ENCODE measurements at regions not wholly inside any gene's neighbourhood (a gene's known extent, or its start where the extent isn't known, plus 50 kb on each side); places are given as distances from the start of the nearest gene placed in this dataset.
"Not testable (repeated sequence)": the region's sequence is repeated elsewhere in the genome, so short reads cannot be mapped to it uniquely, and the experiment has no call there.

DNA sequence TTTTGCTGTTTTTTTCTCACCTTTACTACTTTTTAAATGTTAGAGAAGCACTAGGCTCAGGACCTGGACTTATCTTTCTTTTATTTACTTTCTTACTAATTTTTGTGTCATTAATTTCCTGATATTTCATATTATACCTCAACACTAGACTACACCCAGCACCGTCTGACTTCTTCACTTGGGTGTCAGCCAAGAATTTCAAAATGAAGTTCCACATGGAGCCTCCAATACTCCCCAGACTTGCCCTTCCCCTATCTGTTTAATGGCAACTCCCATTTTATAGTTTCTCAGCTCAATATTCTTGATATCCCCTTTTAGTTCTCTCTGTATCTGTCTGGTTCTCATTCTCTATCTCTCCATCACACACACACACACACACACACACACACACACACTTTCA is 139.3 kb downstream of the USP22 start:
- not testable (repeated sequence) for H3K4me1 Mint-ChIP-seq; H3K27ac Mint-ChIP-seq (ENCODE audit: unreplicated experiment); H3K4me3 Mint-ChIP-seq; H3K36me3 Mint-ChIP-seq (ENCODE audit: low read depth); H3K27me3 Mint-ChIP-seq (ENCODE audit: low read depth); H3K9me3 Mint-ChIP-seq; DNase-seq (ENCODE audit: low read depth, low spot score)

DNA sequence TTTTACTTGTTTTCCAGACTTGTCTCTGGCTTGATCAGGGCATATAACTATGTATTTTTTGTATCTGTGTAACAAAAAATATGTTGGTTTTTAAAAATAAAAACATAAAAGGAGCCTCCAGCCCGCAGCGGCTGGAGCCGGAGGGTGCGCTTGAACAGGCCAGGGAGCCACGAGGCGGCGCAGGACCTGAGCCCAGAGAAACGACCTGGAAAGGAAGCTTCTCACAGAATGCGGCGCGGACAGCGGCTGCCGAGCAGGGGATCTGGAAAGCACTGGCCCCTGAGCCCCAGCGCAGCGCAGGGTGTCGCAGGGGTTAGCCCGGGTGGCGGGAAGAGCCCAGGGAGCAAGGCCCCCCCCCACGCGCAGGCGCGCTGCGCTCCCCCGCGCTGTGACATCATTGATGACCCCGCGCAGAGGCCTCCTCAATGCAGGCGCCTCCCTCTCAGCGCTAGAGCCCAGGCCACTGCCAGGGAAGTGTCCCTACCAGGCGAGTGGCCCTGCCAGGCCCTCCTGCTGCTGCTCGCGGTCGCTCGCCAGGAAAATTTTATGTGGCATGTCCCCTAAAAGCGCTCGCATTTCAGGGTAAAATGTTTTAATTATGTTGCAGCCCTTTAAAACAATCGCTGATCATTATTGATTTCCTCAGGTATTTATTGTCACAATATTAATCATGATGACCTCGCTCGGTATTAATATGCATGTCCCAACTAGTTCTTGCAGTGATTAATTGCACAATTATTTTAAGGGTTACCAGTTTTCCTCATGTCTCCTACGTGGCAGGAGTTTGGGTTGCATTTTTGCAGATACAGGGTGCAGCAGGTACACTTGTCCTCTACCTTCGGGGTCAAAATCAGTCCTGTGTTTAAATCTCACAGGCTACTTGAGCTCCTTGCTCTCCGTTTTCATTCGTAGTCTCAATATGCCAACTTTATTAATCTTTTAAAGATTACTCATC is 134.2 kb downstream of the USP22 start:
- Mint-ChIP-seq H3K27me3 (ENCODE audit: low read depth) (no peaks in the 10 kb centered on the region), H3K36me3 (ENCODE audit: low read depth) (no peaks in the 10 kb centered on the region)
- TF ChIP-seq, protein P1, sequence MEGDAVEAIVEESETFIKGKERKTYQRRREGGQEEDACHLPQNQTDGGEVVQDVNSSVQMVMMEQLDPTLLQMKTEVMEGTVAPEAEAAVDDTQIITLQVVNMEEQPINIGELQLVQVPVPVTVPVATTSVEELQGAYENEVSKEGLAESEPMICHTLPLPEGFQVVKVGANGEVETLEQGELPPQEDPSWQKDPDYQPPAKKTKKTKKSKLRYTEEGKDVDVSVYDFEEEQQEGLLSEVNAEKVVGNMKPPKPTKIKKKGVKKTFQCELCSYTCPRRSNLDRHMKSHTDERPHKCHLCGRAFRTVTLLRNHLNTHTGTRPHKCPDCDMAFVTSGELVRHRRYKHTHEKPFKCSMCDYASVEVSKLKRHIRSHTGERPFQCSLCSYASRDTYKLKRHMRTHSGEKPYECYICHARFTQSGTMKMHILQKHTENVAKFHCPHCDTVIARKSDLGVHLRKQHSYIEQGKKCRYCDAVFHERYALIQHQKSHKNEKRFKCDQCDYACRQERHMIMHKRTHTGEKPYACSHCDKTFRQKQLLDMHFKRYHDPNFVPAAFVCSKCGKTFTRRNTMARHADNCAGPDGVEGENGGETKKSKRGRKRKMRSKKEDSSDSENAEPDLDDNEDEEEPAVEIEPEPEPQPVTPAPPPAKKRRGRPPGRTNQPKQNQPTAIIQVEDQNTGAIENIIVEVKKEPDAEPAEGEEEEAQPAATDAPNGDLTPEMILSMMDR (conservative IDR thresholded peaks at IDR 0.05) = peak; percentile 65

DNA sequence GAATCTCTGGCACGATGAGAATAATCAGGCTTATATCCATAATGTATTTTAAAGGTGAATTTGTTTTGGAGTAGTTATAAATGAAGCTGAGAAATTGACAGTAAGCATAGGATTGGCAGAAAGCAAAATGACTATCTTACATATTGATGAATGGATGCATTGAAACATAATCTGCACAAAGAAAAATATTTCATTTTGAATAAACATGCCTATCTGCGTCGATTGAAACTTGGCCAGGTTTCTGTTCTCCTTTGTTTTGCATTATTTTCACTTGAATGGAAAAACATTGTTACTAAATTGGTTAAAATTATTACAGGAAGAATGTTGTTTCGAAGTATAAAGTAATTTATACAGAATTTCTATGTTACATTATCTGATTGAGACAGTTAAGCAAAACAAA is 128.2 kb downstream of the USP22 start:
- Mint-ChIP-seq H3K4me3 (no peak overlapping the region), H3K9me3 (no peaks in the 10 kb centered on the region), H3K27ac (ENCODE audit: unreplicated experiment) (no peak overlapping the region), H3K27me3 (ENCODE audit: low read depth) (no peaks in the 10 kb centered on the region), H3K36me3 (ENCODE audit: low read depth) (peaks cover 18% of the 10 kb centered on the region), H3K4me1 (no peaks in the 10 kb centered on the region)
- TF ChIP-seq, protein P1 (conservative IDR thresholded peaks at IDR 0.05) = no peak
- DNase-seq (ENCODE audit: low read depth, low spot score) = no peak

More for the DNA sequence above, 134.2 kb downstream of the USP22 start:
- peaks cover 13% of the 10 kb centered on the region for H3K4me1 Mint-ChIP-seq
- peak overlapping the region; percentile 84 for H3K27ac Mint-ChIP-seq (ENCODE audit: unreplicated experiment)
- H3K4me3 Mint-ChIP-seq = peak overlapping the region; percentile 75
- peak; percentile 85 for DNase-seq (ENCODE audit: low read depth, low spot score)
- H3K9me3 Mint-ChIP-seq = no peaks in the 10 kb centered on the region

DNA sequence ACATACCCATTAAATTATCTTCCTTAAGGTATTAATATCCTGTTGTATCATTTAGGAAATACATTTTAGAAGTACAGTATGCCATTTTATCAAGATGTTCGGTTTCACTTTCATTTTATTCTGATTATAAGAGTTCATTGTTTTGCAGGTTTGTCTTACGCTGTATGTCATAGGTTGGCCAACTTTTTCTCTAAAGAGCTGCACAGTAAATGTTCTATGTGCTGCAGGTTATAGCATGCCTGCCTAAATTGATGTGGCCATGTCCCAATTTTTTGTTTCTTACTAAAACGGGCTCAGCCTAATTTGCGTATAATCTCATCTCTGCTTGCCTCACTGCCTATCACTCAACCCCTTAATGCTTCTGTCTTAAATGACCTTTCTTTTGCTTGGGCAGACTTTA is 126.4 kb downstream of the USP22 start:
- H3K4me3 Mint-ChIP-seq = no peak overlapping the region
- H3K4me1 Mint-ChIP-seq = peaks cover 16% of the 10 kb centered on the region
- H3K27me3 Mint-ChIP-seq (ENCODE audit: low read depth) = no peaks in the 10 kb centered on the region
- H3K27ac Mint-ChIP-seq (ENCODE audit: unreplicated experiment) = no peak overlapping the region
- H3K9me3 Mint-ChIP-seq = no peaks in the 10 kb centered on the region
- H3K36me3 Mint-ChIP-seq (ENCODE audit: low read depth) = peaks cover 20% of the 10 kb centered on the region
- TF ChIP-seq, protein P1 (conservative IDR thresholded peaks at IDR 0.05) = no peak
- DNase-seq (ENCODE audit: low read depth, low spot score) = no peak

DNA sequence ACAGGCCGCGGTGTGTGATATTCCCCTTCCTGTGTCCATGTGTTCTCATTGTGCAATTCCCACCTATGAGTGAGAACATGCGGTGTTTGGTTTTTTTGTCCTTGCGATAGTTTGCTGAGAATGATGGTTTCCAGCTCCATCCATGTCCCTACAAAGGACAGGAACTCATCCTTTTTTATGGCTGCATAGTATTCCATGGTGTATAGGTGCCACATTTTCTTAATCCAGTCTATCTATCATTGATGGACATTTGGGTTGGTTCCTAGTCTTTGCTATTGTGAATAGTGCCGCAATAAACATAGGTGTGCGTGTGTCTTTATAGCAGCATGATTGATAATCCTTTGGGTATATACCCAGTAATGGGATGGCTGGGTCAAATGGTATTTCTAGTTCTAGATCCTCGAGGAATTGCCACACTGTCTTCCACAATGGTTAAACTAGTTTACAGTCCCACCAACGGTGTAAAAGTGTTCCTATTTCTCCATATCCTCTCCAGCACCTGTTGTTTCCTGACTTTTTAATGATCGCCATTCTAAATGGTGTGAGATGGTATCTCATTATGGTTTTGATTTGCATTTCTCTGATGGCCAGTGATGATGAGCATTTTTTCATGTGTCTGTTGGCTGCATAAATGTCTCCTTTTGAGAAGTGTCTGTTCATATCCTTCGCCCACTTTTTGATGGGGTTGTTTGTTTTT is 125.1 kb downstream of the USP22 start:
- DNase-seq (ENCODE audit: low read depth, low spot score); H3K4me3 Mint-ChIP-seq; H3K27ac Mint-ChIP-seq (ENCODE audit: unreplicated experiment); H3K9me3 Mint-ChIP-seq; H3K27me3 Mint-ChIP-seq (ENCODE audit: low read depth): not testable (repeated sequence)
- peaks cover 20% of the 10 kb centered on the region for H3K4me1 Mint-ChIP-seq
- peaks cover 20% of the 10 kb centered on the region for H3K36me3 Mint-ChIP-seq (ENCODE audit: low read depth)

DNA sequence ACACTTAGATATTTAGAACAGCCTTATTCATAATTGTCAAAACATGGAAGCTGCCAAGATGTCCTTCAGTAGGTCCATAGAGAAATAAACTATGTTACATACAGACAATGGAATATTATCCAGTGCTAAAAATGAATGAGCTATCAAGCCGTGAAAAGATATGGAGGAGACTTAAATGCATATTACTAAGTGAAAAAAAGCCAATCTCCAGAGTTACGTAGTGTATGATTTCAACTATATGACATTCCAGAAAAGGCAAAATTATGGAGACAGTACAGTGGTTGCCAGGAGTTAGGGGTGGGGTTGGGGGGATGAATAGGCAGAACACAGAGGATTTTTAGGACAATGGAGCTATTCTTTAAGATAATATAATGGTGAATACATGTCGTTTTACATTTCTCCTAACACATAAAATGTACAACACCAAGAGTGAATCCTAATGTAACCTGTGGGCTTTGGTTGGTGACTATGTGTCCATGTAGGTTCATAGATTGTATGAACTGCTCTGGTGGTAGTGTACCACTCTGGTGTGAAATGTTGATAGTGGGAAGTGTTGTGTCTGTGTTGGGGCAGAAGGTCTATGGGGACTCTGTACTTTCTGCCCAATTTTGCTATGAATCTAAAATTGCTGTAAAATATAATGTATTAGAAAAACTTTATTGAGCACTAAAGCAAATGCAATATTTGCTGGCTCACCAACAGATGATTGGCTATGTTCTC is 122.6 kb downstream of the USP22 start:
- no peak overlapping the region for H3K4me3 Mint-ChIP-seq
- TF ChIP-seq, protein P1 (conservative IDR thresholded peaks at IDR 0.05) = no peak
- H3K36me3 Mint-ChIP-seq (ENCODE audit: low read depth) = peaks cover 20% of the 10 kb centered on the region
- H3K27me3 Mint-ChIP-seq (ENCODE audit: low read depth) = no peaks in the 10 kb centered on the region
- H3K27ac Mint-ChIP-seq (ENCODE audit: unreplicated experiment) = no peak overlapping the region
- no peaks in the 10 kb centered on the region for H3K9me3 Mint-ChIP-seq
- peaks cover 28% of the 10 kb centered on the region for H3K4me1 Mint-ChIP-seq
- no peak for DNase-seq (ENCODE audit: low read depth, low spot score)
